ENCODE measurements at regions not wholly inside any gene's neighbourhood (a gene's known extent, or its start where the extent isn't known, plus 50 kb on each side); places are given as distances from the start of the nearest gene placed in this dataset.

GRCh38 chr7:41627645-41628298, 75.1 kb downstream of the INHBA start:
- no peak for TF ChIP-seq POLR2AphosphoS5 (IDR thresholded peaks at IDR 0.05; ENCODE audit: low read depth, low read length)
- TF ChIP-seq, protein P1, sequence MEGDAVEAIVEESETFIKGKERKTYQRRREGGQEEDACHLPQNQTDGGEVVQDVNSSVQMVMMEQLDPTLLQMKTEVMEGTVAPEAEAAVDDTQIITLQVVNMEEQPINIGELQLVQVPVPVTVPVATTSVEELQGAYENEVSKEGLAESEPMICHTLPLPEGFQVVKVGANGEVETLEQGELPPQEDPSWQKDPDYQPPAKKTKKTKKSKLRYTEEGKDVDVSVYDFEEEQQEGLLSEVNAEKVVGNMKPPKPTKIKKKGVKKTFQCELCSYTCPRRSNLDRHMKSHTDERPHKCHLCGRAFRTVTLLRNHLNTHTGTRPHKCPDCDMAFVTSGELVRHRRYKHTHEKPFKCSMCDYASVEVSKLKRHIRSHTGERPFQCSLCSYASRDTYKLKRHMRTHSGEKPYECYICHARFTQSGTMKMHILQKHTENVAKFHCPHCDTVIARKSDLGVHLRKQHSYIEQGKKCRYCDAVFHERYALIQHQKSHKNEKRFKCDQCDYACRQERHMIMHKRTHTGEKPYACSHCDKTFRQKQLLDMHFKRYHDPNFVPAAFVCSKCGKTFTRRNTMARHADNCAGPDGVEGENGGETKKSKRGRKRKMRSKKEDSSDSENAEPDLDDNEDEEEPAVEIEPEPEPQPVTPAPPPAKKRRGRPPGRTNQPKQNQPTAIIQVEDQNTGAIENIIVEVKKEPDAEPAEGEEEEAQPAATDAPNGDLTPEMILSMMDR (IDR thresholded peaks at IDR 0.05; ENCODE audit: control extremely low read depth in 1 of 3, insufficient read depth in 1 of 3, low read depth in 1 of 3, low read length in 3 of 3): no peak
- TF ChIP-seq SP1 (IDR thresholded peaks at IDR 0.05; ENCODE audit: low read depth, low read length): no peak
- TF ChIP-seq, protein P2, sequence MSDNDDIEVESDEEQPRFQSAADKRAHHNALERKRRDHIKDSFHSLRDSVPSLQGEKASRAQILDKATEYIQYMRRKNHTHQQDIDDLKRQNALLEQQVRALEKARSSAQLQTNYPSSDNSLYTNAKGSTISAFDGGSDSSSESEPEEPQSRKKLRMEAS (IDR thresholded peaks at IDR 0.05): no peak
- TF ChIP-seq JUND (IDR thresholded peaks at IDR 0.05; ENCODE audit: low read length): no peak
- no peak for TF ChIP-seq ZNF274 (IDR thresholded peaks at IDR 0.05; ENCODE audit: borderline replicate concordance, extremely low read depth, low read length)
- no peak for TF ChIP-seq BACH1 (IDR thresholded peaks at IDR 0.05; ENCODE audit: low read length)
- no peak for TF ChIP-seq TAF1 (IDR thresholded peaks at IDR 0.05; ENCODE audit: low read depth, low read length)
- TF ChIP-seq POLR2A (IDR thresholded peaks at IDR 0.05; ENCODE audit: control extremely low read depth in 1 of 2, low read depth in 2 of 2, low read length in 2 of 2): no peak
- TF ChIP-seq TAF7 (optimal IDR thresholded peaks at IDR 0.05; ENCODE audit: borderline replicate concordance, low read depth, low read length): no peak
